ENCODE measurements at regions not wholly inside any gene's neighbourhood (a gene's known extent, or its start where the extent isn't known, plus 50 kb on each side); places are given as distances from the start of the nearest gene placed in this dataset.

DNA sequence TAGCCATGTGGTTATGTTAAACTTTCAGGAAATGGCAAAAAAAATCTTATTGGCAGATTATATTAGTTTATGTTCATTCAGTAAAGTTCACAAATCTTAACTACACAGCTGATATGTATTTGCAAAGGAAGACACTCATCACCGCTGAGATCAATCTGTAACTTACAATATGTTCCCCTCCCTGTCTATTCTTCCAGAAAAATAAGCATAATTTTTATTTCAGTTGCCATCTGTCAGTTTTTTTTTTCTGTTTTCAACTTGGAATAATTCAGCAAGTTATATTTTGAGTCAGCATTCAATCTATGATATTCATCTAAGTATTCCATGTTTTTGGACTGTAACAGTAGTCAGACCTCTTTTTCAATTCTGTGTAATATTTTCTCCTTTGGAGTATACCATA is 1019.9 kb upstream of the PTPRD start:
- no peak for TF ChIP-seq ZNF384 (IDR thresholded peaks at IDR 0.05)
- TF ChIP-seq BHLHE40 (IDR thresholded peaks at IDR 0.05; ENCODE audit: borderline replicate concordance) = no peak
- no peak for TF ChIP-seq TARDBP (IDR thresholded peaks at IDR 0.05)
- TF ChIP-seq ELF4 (IDR thresholded peaks at IDR 0.05) = no peak
- TF ChIP-seq SUZ12 (IDR thresholded peaks at IDR 0.05) = no peak
- TF ChIP-seq FOXK2 (IDR thresholded peaks at IDR 0.05) = no peak
- TF ChIP-seq HDGF (IDR thresholded peaks at IDR 0.05; ENCODE audit: borderline replicate concordance) = no peak
- TF ChIP-seq SP1 (IDR thresholded peaks at IDR 0.05) = no peak
- no peak for TF ChIP-seq FOXM1 (IDR thresholded peaks at IDR 0.05; ENCODE audit: borderline replicate concordance)
- TF ChIP-seq ARNT (IDR thresholded peaks at IDR 0.05) = no peak
- TF ChIP-seq NFRKB (IDR thresholded peaks at IDR 0.05) = no peak
- TF ChIP-seq PKNOX1 (IDR thresholded peaks at IDR 0.05) = no peak
- TF ChIP-seq FOXA1 (IDR thresholded peaks at IDR 0.05) = no peak
